HG03442 (cell line): ENCODE measurements at regions not wholly inside any gene's neighbourhood (a gene's known extent, or its start where the extent isn't known, plus 50 kb on each side); places are given as distances from the start of the nearest gene placed in this dataset.
"Not testable (repeated sequence)": the region's sequence is repeated elsewhere in the genome, so short reads cannot be mapped to it uniquely, and the experiment has no call there.

ENCODE experiments used
- ATAC-seq: cut with Tn5 transposase; IDR thresholded peaks from one replicate; pipeline ENCODE4 v1.9.1; 2021; ENCODE audit warnings: mild to moderate bottlenecking, moderate library complexity; ENCODE audit not compliant: unreplicated experiment

DNA sequence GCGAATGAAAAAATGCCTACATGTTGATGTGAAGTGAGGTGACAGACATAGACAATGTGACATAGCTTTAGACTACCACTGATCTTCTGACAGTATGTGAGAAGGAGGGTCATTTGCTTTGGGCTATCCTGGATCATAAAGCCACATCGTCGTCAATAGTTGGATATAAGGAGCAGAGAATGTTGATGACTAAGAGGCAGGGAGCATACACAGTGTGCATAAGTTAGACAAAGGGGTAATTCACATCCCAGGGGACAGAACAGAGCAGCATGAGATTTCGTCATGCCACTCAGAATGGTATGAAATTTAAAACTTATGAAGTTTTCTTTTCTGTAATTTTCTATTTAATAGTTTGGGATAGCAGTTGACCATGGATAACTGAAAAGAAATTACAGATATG is 403.2 kb downstream of the DSC3 start:
- ATAC-seq, result no peak

DNA sequence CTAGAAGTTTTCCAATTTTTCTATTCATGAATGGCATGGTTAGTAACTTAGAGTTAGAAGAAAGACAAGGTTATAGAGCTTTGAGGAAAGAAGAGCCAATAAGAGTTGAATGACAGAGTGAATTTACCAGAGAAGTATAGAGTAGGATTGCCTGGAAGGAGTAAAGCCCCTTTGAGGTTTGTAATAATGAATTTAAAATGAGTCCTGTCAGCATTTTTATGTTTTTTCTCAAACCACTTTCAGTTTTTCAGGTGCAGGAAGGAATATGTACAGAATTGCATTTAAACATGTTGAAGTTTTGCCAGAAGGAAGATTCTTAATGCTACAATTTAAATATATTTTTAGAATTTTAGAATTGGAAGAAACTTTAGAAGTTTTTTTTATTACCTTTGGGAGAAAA is 408.3 kb downstream of the DSC3 start:
- no peak for ATAC-seq

DNA sequence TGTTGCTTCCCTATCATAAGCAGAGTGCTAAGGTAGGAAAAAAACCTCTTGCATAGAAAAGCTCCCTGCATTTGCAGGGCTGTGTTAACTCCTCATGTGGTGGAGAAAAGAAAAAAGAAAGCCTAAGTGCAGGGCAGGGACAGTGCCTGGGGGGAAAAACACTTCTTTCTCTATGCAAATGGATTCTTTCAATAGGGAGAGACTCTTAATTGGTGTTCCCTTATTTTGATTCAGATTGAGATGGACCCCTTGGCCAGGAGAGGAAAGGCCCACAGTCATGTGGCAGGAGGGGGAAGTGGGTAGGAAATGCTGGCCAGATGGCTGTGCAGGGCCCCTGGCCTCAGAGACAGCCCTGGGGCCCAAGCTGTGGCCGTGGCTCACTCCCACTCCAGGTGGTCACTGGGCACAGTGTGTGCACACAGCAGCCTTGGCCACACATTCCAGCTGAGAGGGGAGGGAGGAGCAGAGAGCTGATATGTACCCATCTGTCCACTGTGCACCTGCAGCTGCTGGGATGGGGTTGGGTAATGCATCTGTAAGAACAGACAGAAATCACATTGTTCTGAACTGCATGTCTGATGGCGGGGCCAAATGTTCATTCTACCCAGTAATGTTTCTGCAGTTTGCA is 410.4 kb downstream of the DSC3 start:
- no peak for ATAC-seq

GRCh38 chr18:30625961-30626360 is 416.6 kb downstream of the DSC3 start:
- no peak for ATAC-seq

DNA sequence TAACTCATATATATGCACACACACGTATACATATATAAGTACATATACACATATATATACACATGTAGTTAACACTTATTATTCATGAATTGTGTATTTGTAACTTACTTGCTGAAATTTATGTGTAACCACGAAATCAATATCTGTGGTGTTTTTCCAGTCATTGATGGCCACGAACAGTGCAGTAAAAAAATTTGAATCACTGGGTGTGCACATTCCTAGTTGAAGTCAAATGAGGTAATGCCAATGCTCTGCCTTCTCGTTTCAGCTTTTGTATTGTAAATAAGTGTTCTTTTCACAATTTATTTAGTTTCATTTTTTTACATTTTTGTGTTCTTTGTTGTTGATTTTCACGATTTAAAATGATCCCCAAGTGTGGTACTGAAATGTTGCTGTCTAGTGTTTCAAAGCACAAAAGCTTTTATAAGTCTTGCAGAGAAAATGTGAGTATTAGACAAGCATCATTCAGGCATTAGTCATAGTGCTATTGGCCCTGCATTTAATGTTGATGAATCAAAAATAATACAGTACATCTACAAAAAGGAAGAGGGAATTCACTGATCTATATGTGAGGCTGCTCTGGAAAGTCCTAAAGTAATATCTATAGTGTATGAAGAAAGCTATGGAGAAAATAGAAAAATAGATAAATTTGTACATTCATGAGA is 419.0 kb downstream of the DSC3 start:
- ATAC-seq, result no peak

DNA sequence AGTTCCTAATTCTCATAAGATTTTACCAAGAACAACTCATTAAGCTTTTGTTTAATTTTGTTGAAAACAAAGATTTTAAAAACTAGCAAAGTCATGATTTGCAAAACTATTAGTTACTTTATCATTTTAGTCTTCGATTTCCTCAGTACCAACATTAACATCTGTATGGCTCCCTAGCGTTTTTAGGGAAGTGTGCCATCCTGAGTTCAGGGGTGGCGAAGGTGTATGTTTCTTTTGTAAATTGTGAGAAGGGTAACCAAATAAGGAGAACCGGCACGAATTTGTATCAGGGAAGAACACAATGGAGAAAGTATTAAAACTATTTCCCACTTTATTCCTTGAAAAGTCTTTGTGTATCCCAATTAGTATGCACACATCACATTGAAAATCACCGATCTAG is 419.9 kb downstream of the DSC3 start:
- ATAC-seq, result no peak

DNA sequence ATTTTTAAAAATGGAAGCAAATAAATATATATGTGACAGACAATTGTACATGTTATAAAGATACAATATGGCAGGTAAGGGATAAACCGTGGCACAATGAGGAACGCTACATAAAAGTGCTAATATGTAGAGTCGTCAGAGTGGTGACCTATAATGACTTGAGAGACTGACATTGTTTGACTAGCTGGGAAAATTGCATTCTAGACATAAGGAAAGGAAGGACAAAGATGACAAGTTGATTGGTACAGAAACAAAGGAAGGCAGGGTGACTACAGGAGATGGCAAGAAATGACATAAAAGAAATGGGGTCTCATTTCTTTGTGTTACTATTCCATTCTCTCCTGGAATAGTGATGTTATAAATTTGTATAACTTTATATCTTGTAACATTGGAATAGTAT is 420.4 kb downstream of the DSC3 start:
- no peak for ATAC-seq

DNA sequence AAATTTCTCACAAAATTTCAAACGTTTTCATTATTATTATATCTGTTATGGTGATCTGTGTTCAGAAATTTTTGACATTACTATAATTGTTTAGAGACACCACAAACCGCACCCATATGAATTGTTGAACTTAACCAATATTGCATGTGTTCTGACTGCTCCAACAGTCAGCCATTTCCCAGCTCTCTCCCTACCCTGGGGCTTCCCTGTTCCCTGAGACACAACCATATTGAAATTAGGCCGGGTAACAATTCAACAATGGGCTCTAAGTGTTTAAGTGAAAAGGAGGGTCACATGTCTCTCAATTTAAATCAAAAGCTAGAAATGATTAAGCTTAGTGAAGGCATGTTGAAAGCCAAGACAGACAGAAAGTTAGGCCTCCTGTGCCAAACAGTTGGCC is 424.0 kb downstream of the DSC3 start:
- ATAC-seq, result no peak

DNA sequence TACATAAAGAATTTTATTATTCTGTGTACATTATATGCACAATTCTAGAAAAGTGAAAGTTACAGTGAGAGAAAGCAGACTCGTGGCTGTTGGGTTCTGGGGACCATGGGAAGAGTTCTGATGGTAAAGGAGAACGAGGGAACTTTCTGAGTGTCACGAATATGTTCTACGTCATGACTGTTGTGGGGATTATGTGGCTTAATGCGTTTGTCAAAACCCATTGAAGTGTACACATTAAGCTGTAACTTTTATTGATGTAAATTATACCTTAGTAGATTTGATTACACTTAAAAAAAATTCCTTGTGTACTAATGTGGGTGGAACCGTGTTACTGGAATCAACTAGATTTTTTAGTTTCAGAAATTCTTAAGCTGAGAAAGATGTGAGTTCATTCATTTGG is 426.1 kb downstream of the DSC3 start:
- no peak for ATAC-seq

DNA sequence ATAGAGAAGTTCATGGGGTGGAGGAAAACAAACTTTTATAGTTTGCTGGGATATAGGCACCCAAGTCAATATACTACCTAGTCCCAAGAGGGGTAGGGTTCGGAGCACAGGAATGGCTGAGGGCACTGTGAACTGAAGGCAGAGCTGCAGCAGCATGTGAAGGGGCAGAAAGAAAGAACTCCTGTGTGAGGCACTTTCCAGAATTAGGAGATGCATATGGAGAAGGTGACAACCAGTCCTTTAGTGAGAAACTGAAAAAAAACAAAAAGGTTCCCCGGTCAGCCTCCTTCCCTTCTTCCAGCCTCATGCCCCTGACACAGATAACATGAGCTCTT is 429.1 kb downstream of the DSC3 start:
- no peak for ATAC-seq

DNA sequence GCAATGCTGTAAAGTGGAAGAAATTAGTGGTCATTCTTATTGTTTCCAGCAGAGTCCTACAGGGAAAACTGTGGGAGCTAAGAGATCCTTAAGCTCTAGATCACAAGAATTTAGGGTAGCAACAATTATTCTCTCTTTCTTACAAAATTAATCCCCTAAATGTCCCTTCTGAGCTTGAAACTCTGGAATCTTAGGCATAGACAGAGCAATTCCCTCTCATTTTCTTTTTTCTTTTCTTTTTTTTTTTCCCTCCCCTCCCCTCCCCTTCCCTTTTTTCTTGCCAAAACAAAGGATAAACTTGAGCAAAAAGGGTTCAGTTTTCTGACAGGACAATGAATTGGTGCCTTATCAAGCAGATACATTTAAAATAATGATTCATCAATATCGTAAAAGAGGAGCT is 441.0 kb downstream of the DSC3 start:
- no peak for ATAC-seq

GRCh38 chr18:30597202-30597601 is 445.3 kb downstream of the DSC3 start:
- ATAC-seq, result no peak

- no peak for ATAC-seq
Measured at GRCh38 chr18:30596635-30597034, 445.9 kb downstream of the DSC3 start.

- no peak for ATAC-seq
Measured at GRCh38 chr18:30595942-30596341, 446.6 kb downstream of the DSC3 start.

GRCh38 chr18:30594911-30595310 is 447.6 kb downstream of the DSC3 start:
- not testable (repeated sequence) for ATAC-seq

GRCh38 chr18:30591462-30591861 is 451.1 kb downstream of the DSC3 start:
- ATAC-seq, result no peak

GRCh38 chr18:30588673-30589164 is 453.8 kb downstream of the DSC3 start:
- ATAC-seq, result no peak

- no peak for ATAC-seq
Measured at GRCh38 chr18:30583768-30584167, 458.8 kb downstream of the DSC3 start.

GRCh38 chr18:30582078-30582477 is 460.5 kb downstream of the DSC3 start:
- no peak for ATAC-seq

DNA sequence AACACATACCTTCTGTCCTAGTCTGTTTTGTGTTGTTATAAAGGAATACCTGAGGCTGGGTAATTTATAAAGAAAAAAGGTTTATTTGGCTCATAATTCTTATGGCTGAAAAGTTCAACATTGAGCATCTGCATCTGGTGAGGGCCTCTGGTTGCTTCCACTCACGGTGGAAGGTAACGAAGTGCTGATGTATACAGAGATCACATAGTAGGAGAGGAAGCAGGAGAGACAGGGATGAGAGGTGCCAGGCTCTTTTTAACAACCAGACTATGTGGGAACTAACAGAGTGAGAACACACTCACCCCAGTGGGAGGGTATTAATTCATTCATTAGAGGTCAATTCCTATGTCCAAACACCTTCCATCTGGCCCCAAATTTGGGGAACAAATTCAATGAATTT is 463.8 kb downstream of the DSC3 start:
- no peak for ATAC-seq

DNA sequence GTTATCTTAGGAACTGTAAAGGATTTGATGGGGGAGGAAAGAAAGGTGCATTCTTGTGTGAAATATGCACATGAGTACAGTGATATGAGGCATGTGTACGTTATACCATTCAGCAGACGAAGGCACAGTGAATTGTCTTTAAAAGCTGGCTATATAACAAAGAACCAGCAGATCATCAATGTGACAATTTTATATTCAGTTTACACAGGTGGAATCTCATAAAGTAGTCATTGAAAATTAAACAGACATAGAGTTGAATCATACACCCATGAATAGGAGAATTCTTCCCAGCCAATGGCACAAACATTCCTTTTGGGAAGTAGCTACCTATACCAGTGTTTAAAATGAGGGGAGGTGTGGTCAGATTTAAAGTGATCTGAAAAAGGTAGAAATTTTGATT is 470.3 kb downstream of the DSC3 start:
- no peak for ATAC-seq

DNA sequence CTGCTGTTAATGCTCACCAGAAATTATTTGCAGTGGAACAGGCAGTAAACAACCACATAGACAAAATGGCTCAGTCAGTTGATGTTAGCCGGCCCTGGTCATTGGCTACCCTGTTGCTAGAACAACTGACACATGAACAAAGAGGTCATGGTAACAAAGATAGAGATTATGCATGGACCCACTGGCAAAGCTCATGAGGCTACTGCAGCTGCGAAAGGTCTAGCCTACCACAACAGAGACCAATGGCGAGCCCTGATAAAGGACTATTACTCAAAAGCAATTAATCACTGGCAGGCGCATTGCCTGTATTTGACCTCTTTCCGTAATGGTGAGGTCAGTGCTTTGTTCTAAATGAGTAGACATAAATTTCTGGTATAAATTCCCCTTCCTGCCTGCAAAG is 474.2 kb downstream of the DSC3 start:
- ATAC-seq, result no peak

DNA sequence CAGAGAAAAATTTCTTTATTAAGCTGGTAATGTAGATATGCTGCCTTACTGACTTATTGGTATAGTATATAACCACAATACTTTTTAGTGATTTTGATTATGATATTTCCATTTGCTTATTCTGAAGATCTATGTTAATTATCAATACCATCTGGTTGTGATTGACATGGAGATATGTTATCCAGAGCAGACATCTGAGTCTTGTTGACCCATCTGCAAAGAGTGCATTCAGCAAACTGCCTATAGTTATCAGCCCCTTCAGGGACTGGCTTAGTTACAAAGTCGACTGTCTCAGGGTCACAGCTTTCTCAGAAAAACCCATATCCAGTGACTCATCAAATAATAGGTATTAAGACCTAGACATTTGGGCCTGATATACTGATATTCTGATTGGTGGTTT is 475.7 kb downstream of the DSC3 start:
- ATAC-seq, result no peak
